ENCODE measurements at regions not wholly inside any gene's neighbourhood (a gene's known extent, or its start where the extent isn't known, plus 50 kb on each side); places are given as distances from the start of the nearest gene placed in this dataset.
"Not testable (repeated sequence)": the region's sequence is repeated elsewhere in the genome, so short reads cannot be mapped to it uniquely, and the experiment has no call there.

DNA sequence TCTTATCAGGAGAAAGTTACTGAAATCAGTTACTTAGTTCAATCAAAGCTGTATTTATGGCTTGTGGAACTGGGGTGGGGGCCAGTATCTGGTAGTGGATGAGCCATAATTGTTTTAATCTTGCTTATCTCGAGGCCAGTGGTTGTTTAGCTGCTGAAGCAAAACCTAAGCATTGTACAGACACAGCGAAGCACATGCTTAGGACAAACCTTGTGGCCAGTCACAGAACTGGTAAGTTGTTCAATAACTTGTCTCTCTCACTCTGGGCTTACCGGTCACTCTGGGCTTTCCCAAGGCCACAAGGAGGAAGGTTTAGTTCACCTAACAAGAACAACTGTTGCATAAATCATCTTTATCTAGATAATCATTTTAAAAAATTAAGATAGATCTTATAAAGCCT is 296.6 kb upstream of the NETO1 start:
- no peak for DNase-seq

DNA sequence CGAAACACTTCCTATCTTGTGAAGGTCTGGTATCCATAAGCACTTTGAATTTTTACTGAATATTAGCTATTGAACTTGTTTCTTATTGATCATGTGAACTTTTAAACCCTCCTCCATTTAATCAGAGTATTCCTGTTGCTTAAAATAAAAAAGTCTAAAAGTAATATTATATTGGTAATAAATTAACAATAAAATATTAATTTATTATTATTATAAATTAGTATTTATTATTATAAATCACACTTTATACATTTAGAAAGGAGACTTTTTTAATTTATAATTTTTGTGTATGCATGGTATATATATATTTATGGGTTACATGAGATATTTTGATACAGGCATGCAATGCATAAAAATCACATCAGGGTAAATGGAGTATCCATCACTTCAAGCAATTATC is 295.4 kb upstream of the NETO1 start:
- no peak for DNase-seq

DNA sequence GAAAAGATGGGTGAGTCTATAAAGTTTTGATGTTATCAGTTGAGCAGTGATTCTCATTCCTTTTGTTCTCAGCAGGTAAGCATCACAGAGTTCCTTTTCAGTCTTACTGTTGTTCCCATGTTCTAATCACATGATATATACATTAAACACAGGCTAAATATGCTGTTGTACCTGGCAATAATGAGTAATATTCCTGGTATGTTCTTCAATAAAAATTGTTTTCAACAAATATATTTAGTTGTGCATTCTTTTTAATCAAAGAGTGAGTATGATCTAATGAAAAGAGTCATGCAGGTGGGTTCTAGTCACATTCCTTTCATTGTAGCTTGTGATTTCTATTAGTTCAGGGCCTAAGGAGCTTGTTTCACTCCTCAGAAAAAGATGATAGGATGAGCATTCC is 288.3 kb upstream of the NETO1 start:
- DNase-seq, result no peak

DNA sequence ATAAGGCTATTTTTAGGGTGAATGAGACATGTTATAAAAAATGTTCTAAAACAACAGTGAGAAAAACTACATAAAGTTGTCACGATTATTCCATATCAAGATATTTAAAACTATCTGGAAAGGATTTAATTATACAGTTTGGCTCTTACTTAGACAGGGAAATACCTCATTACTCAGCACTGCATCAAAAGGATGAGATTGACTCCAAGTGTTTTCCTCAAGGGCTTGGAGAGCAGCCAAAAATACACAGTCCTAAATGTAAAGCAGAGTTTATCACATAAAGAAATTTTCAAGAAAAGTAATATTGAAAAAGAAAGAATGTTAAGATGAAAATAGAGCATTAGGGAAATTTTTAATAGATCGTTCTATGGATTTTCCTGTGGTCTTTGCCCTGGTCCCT is 285.5 kb upstream of the NETO1 start:
- DNase-seq, result no peak

DNA sequence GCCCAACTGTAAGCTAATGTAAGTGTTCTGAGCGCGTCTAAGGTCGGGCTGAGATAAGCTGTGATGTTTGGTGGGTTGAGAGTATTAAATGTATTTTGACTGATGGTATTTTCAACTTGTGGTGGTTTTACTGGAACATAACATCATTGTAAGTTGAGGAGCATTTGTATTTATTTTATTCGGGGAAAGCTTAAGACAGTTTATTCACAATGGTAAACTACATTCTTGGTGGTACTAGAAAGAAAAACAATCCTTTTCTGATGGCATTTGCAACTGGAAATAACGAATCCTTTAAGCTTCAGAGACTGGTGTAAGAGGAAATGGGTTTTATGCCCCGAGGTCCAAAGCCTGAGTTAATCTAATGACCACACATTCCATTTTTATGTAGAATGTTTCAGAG is 283.3 kb upstream of the NETO1 start:
- no peak for DNase-seq

DNA sequence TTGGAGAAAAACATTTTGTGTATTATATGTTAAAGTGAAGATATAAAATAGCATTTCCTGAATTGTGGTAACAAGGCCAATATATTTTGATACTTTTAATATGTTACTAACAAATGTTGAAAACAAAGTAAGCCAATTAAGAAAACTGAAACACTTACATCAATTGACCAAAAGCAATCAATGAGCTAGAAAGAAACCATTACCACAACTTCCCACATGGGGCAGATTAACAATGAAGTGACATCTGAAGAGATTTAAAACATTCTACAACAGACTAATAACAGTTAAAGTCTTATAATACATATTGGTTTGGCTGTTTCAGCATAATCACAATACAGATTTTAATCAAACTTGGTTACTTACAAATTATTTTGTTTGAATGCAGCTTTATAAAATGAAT is 282.4 kb upstream of the NETO1 start:
- DNase-seq, result no peak

DNA sequence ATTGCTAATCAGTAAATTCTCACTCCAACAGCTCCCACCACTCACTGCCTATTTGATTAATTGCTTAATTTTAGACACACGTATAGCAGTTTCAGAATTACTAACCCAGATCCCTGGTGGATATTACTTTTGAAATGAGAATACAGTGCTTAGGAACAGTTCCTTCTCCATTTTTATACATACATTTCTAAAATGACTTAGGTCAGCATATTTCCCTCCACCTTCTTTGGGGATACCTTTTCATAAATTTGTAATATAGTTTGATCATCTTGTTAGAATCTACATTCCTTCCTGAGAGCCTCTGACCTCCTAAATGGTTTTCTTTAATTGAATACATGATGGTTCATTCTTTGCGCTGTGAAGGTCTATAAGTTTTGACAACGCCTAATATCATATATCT is 279.8 kb upstream of the NETO1 start:
- no peak for DNase-seq

DNA sequence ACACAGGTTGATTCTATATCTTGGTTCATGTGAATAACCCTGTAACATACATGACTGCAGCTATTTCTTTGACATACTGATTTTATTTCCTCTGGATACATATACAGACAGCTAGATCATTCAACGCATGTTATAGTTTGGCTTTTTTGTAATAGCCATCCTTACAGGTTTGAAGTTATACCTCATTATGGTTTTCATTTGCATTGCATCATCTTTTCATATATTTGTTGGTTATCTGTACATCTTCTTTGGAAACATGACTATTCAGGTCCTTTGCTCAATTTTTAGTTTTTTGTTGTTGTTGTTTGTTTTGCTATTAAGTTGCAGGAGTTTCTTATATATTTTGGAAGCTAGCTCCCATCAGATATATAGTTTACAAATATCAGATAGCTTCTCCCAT is 276.2 kb upstream of the NETO1 start:
- no peak for DNase-seq

DNA sequence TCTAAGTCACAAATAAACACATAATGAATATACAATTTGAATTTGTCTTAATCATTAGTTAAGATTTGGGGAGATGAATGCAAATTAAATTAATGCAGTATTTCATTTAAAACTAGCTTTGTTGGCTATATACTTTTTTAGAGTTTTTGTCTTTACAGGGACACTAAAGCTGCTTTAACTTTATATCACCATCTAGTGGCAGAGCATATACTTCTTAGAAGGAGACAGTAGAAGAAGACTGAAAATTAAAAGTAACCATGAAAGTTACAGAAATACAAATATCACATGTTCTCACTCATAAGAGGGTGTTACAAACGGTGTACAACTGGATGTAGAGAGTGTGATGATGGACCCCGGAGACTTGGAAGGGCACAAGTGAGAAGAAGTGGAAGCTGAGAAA is 268.3 kb upstream of the NETO1 start:
- no peak for DNase-seq

DNA sequence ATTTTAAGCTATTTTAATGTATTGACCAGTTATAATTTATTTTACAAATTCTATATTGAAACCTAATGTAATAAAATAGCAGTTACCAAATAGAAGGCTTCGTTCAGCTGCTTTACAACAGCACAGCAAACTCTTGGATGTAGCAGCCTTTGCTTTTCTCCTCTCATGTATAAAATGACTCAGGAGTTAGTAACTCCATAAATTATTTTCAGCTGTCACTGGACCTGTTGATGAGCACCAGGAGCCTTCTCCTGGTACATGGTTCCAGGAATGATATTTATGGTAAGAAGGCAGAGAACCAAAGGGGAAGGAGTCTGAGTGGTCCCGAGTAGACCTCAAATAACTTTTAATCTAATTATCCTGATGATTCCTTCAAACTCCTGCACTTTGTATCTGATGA is 256.4 kb upstream of the NETO1 start:
- DNase-seq, result no peak

DNA sequence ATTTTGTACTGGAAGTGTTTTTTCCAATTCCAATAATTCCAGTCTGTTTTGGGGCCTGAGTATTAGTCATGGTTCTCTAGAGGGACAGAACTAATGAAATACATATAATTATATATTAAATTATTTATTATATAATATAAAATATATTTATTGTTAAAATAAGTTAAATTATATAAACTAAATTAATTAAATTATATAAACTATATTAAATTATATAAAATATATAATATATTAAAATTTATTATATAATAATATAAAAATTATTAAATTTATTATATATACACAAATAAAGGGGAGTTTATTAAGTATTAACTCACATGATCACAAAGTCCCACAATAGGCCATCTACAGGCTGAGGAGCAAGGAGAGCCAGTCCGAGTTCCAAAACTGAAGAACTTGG is 253.4 kb upstream of the NETO1 start:
- no peak for DNase-seq

DNA sequence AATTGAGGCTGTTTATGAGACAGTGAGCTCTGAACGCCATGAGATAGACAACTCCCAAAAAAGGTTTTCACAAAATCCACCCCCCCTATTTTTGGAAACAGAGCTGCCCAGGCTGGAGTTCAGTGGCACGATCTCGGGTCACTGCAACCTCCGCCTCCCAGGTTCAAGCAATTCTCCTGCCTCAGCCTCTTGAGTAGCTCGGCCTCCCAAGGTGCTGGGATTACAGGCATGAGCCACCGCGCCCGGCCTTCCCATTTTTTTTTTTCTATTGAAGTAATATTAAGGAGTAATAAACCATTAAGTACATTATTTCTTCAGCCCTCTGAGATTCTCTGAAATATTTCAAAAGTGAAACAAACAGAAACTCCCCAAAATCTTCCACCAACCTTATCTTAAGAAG is 252.8 kb upstream of the NETO1 start:
- DNase-seq, result no peak

DNA sequence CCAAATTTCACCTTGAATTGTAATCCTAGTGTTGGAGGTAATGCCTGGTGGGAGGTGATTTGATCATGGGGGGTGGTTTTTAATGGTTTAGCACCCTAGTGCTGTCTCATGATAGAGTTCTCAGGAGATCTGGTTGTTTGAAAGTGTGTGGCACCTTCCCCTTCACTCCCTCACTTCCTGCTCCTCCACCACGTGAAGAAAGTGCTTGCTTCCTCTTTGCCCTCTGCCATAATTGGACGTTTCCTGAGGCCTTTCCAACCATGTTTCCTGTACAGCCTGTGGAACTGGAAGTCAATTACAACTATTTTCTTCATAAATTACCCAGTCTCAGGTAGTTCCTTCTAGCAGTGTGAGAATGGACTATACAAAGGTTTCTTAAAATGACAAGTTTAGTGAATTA is 251.8 kb upstream of the NETO1 start:
- DNase-seq, result no peak

DNA sequence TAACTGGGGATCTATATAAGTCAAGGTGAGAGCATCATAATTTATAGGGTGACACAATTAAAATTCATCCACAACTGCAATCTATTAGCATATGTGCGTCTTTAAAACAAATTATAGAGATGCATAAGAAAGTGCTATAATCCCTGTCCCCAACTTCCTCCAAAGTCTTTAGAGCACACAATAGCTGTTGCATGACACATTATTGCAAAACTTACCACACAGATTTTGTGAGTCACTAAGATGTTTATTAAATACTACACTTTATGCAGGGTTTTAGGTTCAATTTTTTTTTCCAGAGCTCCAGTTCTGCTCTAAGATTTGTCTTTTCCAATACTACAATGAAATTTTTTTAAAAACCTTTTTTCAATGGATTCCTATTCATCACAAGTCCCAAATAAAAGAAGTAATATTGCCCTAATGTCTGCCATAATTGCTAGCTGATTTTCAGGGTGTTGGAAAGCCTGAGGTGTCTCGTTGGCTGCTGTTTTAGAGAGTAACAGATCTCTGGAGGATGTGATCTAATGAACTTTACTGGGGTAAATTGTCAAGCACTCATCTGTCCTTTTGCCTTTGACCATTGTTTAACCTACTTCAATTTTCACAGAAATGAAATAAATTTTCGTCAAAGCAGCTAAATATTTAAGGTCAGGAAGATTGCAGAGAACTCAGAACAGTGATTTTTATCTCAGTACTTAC is 250.5 kb upstream of the NETO1 start:
- DNase-seq, result no peak

DNA sequence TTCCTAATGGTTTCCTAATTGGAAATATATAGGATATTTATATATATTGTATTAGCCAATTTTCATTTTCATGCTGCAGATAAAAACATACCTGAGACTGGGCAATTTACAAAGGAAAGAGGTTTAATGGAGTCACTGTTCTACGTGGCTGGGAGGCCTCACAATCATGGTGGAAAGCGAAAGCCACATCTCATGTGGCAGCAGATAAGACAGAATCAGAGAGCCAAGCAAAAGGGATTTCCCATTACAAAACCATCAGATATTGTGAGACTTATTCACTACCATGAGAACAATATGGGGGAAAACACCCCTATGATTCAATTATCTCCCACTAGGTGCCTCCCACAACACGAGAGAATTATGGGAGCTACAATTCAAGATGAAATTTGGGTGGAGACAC is 242.5 kb upstream of the NETO1 start:
- DNase-seq, result no peak

DNA sequence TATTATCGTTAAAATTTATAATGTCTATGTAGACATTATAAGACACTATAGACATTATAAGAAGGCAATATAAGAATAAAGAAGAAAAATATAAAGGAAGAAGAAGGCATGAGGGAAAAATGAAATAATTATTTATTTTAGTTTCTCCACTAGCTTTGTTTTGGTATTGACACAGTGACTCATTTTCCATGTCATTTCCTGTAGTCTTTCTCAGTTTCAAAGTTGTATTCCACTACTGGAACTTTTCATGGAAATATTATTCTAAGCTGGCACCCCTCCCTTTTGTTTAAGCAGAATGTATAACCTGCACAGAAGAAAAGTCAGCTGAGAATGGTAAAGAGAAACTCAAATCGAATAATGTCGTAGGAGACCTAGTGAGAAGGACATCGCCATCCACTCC is 234.2 kb upstream of the NETO1 start:
- DNase-seq, result no peak

DNA sequence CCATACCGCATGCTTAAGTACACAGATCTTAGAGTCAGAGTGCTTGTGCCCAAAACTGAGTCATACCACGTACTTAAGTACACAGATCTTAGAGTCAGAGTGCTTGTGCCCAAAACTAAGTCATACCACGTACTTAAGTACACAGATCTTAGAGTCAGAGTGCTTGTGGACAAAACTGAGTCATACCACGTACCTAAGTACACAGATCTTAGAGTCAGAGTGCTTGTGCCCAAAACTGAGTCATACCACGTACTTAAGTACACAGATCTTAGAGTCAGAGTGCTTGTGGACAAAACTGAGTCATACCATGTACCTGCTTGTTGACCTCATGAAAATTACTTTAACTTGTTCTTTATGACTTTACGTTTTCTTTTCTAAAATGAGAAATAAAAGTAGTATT is 233.7 kb upstream of the NETO1 start:
- DNase-seq, result not testable (repeated sequence)

DNA sequence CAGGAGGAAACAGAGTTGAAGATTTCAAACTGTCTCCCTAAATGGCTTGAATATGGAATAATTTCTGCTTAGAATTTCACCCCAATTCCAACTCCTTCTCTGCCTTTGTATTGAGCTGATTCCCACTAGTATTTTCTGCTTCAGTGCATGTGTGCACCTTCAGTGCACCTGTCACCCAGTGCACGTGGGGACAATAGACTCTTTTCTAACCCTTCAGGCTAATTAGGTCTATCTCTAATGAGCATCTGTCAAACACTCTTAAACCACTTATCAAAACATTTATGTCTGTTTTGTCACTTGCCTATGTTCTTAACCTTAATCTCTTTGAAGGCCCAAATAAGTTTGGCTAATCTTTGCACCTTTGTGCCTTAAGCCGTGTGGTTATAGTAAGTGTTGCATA is 232.0 kb upstream of the NETO1 start:
- no peak for DNase-seq

DNA sequence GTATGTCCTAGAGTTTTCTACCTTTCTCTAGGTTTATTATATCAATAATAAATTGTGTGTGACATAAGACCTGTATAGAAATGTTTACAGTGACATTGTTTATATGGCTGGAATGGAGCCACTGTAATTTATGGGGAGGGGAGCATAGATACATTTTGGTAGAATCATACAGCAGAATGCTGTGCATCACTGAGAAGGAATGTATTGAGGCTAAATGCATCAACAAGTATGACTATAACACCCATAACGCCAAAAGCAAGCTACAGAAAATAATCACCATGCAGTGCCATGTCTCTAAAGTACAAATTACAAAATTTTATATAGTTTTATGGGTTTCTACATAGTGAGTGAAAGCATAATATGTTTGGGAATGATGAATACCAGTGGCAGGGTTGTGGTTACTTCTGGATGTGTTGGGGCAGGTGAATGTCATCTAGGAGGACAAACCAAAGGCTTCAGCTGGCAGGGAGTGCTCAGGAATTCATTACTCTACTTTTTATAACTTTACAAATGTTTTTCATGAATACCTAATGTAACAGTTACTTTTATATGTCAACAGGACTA is 226.0 kb upstream of the NETO1 start:
- no peak for DNase-seq

DNA sequence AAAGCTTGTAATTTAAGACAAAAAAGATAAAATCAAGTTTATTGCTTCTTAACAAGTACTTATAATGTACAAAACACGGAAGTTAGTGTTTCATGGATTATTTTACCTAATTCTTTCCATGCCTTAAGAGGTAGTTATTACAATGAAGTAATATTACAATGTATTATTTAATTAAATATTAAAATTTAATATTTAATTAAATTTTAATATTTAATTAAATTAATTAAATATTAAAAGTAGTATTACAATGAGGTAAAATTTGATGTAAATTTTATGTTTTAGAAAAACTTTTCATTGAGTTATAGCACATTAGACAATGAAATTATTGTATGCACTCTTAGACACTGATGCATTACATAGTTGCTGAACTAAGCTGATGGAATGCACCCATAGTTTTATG is 220.7 kb upstream of the NETO1 start:
- DNase-seq, result no peak

DNA sequence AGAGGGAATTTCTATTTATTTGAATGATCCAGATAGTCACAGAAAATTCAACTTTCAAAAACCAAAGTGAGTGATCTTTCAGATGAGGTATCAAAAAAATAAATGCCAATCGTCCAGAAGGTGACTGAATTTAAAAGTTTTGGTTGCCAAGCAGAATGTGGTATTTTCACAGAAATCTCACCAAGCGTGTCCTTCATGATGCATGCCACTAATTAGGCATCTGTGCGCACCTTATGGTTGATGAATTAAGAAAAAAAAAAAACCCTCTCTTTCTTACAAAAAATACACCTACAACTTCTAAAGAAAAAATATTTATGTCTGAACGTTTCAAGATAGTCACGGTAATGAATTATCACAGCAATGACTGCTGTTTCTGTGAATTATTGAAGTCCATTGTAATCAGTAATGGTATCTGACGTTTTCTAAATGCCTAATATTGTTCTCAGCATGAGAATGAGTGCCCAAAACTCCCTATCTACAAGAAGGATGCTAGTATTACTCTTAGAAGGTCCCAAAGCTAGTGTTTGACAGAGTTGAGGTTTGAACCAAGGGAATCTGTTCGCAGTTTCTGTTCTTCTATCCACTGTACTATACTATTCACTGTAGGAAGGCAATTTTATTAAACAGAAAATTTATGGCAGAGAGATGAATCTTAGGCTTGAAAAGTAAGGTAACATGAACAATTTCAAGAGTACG is 219.6 kb upstream of the NETO1 start:
- no peak for DNase-seq

DNA sequence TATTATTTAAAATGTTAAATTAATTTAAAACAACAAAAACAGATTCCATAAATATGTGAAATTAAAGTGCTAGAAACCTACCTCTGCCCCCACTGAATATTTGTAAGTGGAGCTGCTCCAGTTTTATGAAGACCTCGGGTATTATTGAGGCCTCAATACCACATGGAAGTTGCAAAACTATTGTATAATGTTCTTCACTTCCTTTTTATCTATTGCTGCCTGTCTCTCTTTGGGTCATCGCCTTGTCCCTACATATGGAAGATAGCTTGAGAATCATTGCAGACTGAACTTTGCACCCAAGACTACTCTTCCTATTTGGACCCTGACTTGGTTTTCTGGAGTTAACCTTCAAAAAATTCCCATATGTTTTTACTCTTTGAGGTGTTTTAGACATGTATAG is 212.1 kb upstream of the NETO1 start:
- no peak for DNase-seq

DNA sequence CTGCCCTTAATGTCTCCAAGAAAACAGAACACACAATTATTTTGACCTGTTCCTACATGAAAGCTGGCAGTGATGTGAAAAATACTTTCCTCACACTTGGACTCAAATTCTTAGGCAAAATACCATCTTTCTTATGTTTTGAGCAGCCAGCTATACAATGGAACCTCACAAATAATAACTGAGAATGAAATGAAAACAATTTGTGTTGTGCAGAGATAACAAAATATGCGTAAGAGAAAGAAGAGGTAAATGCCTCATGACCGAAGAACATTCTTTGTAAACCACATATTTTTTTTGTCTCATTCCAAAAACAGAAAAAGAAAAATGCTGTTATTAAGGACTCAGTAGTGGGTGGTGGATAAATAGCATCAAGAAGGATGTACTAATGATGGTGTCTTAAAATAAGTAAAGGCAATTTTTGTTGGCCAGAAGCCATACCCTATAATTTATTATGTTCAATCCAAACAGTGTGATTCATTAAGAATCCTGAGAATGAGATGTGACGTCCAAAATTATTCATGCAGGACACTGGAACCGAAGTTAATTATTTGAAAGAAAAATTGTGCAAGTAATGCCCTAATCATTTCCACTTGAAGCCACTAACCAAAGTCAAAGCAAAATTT is 193.0 kb upstream of the NETO1 start:
- no peak for DNase-seq

DNA sequence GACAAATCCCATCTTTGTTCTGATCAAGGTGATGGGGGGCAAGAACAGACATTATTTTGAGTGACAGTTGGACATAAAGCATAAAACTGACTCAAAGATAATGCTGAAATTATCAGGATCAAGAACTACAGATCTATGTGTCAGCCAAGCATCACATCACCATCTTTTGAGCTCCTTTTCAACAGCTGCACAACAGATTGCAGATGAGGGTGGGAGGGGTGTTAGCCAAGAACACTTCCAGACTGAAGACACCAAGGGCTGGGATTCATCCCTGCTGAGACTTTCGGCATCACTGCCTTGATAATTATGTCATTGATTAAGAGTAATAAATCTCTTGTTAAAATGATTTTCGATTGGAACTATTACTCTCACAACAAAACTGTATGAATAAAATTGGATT is 191.5 kb upstream of the NETO1 start:
- no peak for DNase-seq

All from inflammatory macrophage (primary cell).